ENCODE measurements at regions not wholly inside any gene's neighbourhood (a gene's known extent, or its start where the extent isn't known, plus 50 kb on each side); places are given as distances from the start of the nearest gene placed in this dataset.

- TF ChIP-seq, protein P1, sequence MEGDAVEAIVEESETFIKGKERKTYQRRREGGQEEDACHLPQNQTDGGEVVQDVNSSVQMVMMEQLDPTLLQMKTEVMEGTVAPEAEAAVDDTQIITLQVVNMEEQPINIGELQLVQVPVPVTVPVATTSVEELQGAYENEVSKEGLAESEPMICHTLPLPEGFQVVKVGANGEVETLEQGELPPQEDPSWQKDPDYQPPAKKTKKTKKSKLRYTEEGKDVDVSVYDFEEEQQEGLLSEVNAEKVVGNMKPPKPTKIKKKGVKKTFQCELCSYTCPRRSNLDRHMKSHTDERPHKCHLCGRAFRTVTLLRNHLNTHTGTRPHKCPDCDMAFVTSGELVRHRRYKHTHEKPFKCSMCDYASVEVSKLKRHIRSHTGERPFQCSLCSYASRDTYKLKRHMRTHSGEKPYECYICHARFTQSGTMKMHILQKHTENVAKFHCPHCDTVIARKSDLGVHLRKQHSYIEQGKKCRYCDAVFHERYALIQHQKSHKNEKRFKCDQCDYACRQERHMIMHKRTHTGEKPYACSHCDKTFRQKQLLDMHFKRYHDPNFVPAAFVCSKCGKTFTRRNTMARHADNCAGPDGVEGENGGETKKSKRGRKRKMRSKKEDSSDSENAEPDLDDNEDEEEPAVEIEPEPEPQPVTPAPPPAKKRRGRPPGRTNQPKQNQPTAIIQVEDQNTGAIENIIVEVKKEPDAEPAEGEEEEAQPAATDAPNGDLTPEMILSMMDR (IDR thresholded peaks at IDR 0.05; ENCODE audit: insufficient read depth, low read length), result no peak
- TF ChIP-seq POLR2AphosphoS5 (IDR thresholded peaks at IDR 0.05; ENCODE audit: low read depth) (no peak), GABPA (IDR thresholded peaks at IDR 0.05; ENCODE audit: low read depth) (no peak)
Measured at GRCh38 chr3:102571006-102571405, 136.2 kb downstream of the ZPLD1 start.

Measured in HL-60 (cell line).